A549 (cell line): ENCODE measurements at regions not wholly inside any gene's neighbourhood (a gene's known extent, or its start where the extent isn't known, plus 50 kb on each side); places are given as distances from the start of the nearest gene placed in this dataset.

Source experiments
- ATAC-seq, 2 experiments: fragments of 200-7000 bp in 1 of 2; fragments of >200 bp in 1 of 2; cut with Nextera tagmentation in 1 of 2; cut with Tn5 transposase in 1 of 2; 3 replicates each; pipeline versions ENCODE4 v1.8.0 to v1.9.1; 2018 to 2020; ENCODE audit warnings: mild to moderate bottlenecking in 1 of 2, moderate library complexity in 1 of 2
- CTCF ChIA-PET: fragments of 300-600 bp; sonication (Branson Sonifier 250); formaldehyde crosslinking; extraction: SDS; loops from one replicate; lab custom pipeline; 2021; ENCODE audit warnings: antibody characterized with exemption, inconsistent platforms; lab: Yijun Ruan, JAX
- POLR2A ChIA-PET: fragments of 350-600 bp; formaldehyde crosslinking; extraction: SDS; loops from one replicate; lab custom pipeline; 2021; ENCODE audit warnings: antibody characterized with exemption, inconsistent platforms; lab: Yijun Ruan, JAX
- DNase-seq, 2 experiments: peaks; one replicate each; pipeline versions ENCODE4 v3.0.0 to v3.0.0-alpha.2; 2011 to 2016; ENCODE audit warnings: low read depth in 1 of 2, low spot score in 1 of 2
- FAIRE-seq: peaks from 2 replicates; lab custom pipeline; 2011; peaks lifted over from hg19 to GRCh38; lab: Jason Lieb, UNC
- H3K27ac ChIP-seq, 2 experiments: fragments of >200 bp; sonication (Bioruptor Twin); formaldehyde crosslinking; 3 replicates each; pipeline ENCODE4 v1.5.1; 2016 to 2017
- H3K4me1 ChIP-seq: fragments of >200 bp; sonication (Bioruptor Twin); formaldehyde crosslinking; 3 replicates; pipeline ENCODE4 v1.6.1; 2016
- H3K4me2 ChIP-seq: fragments of >200 bp; sonication (Bioruptor Twin); formaldehyde crosslinking; 3 replicates; pipeline ENCODE4 v1.6.1; 2016
- H3K4me3 ChIP-seq: fragments of >200 bp; sonication (Bioruptor Twin); formaldehyde crosslinking; 3 replicates; pipeline ENCODE4 v1.5.1; 2016
- H3K9me3 ChIP-seq: fragments of >200 bp; sonication (Bioruptor Twin); formaldehyde crosslinking; 3 replicates; pipeline ENCODE4 v1.6.1; 2016
- BHLHE40 ChIP-seq: IDR thresholded peaks from 2 replicates; pipeline ENCODE4 v1.6.1; 2012; ENCODE audit warnings: low read depth, low read length, inconsistent platforms
- CBX8 ChIP-seq: fragments of 200-600 bp; sonication (generic); IDR thresholded peaks from 2 replicates; pipeline ENCODE4 v1.6.1; 2016
- EHF ChIP-seq: fragments of 250-450 bp; sonication (Bioruptor Pico); IDR thresholded peaks from 2 replicates; pipeline ENCODE4 v1.5.0; 2020; ENCODE audit warnings: mild to moderate bottlenecking
- ESRRA ChIP-seq: fragments of 150-350 bp; IDR thresholded peaks from 2 replicates; pipeline ENCODE4 v1.6.1; 2014; ENCODE audit warnings: mild to moderate bottlenecking, low read length, borderline replicate concordance
- FOSB ChIP-seq: fragments of 250-450 bp; sonication (Bioruptor Pico); IDR thresholded peaks from 2 replicates; pipeline ENCODE4 v1.5.0; 2020; ENCODE audit warnings: mild to moderate bottlenecking, moderate library complexity
- HDAC2 ChIP-seq: fragments of 200-600 bp; sonication (generic); IDR thresholded peaks from 2 replicates; pipeline ENCODE4 v1.6.1; 2016
- HEYL ChIP-seq: fragments of 250-450 bp; sonication (Bioruptor Pico); IDR thresholded peaks from 2 replicates; pipeline ENCODE4 v1.8.0; 2021; ENCODE audit warnings: mild to moderate bottlenecking, moderate library complexity
- HOXB13 ChIP-seq: fragments of 250-450 bp; sonication (Bioruptor Pico); IDR thresholded peaks from 2 replicates; pipeline ENCODE4 v1.5.0; 2020; ENCODE audit warnings: low read depth, mild to moderate bottlenecking, moderate library complexity
- HOXB5 ChIP-seq: fragments of 250-450 bp; sonication (Bioruptor Pico); IDR thresholded peaks from 2 replicates; pipeline ENCODE4 v1.5.0; 2020; ENCODE audit warnings: mild to moderate bottlenecking, moderate library complexity
- JUN ChIP-seq, 2 experiments: fragments of >200 bp; sonication (Bioruptor Twin); formaldehyde crosslinking; IDR thresholded peaks; 2 replicates in 1 of 2; 3 replicates in 1 of 2; pipeline ENCODE4 v1.6.1; 2016 to 2017
- JUNB ChIP-seq: fragments of >200 bp; sonication (Bioruptor Twin); formaldehyde crosslinking; IDR thresholded peaks from 2 replicates; pipeline ENCODE4 v1.6.1; 2016
- KDM1A ChIP-seq: fragments of 200-600 bp; sonication (generic); IDR thresholded peaks from 2 replicates; pipeline ENCODE4 v1.6.1; 2016; ENCODE audit warnings: low read depth, mild to moderate bottlenecking
- MAFK ChIP-seq: fragments of 450-650 bp; IDR thresholded peaks from 2 replicates; pipeline ENCODE4 v1.6.1; 2014; ENCODE audit not compliant: partially characterized antibody
- MAZ ChIP-seq: fragments of 150-350 bp; IDR thresholded peaks from 2 replicates; pipeline ENCODE4 v1.6.1; 2014; ENCODE audit warnings: antibody characterized with exemption, low read depth, low read length, borderline replicate concordance
- NFE2L2 ChIP-seq: fragments of 150-350 bp; conservative IDR thresholded peaks from 2 replicates; pipeline ENCODE4 v1.6.1; 2014; ENCODE audit warnings: low read length
- PHF8 ChIP-seq: fragments of 200-600 bp; sonication (generic); IDR thresholded peaks from 2 replicates; pipeline ENCODE4 v1.6.1; 2016; ENCODE audit warnings: low read depth, mild to moderate bottlenecking, antibody characterized with exemption, moderate library complexity, borderline replicate concordance
- POLR2A ChIP-seq: IDR thresholded peaks from 2 replicates; pipeline ENCODE4 v1.6.1; 2012; ENCODE audit warnings: mild to moderate bottlenecking, low read length
- RARB ChIP-seq: fragments of 250-450 bp; sonication (Bioruptor Pico); IDR thresholded peaks from 2 replicates; pipeline ENCODE4 v1.8.0; 2021; ENCODE audit warnings: mild to moderate bottlenecking, moderate library complexity
- RCOR1 ChIP-seq: fragments of 150-350 bp; IDR thresholded peaks from 2 replicates; pipeline ENCODE4 v1.6.1; 2014; ENCODE audit warnings: antibody characterized with exemption, low read length, low read depth
- RNF2 ChIP-seq: fragments of 200-600 bp; sonication (generic); IDR thresholded peaks from 2 replicates; pipeline ENCODE4 v1.6.1; 2016; ENCODE audit warnings: low read depth, mild to moderate bottlenecking, antibody characterized with exemption, moderate library complexity, borderline replicate concordance
- SMC3 ChIP-seq: fragments of >200 bp; sonication (Bioruptor Twin); formaldehyde crosslinking; IDR thresholded peaks from 3 replicates; pipeline ENCODE4 v1.6.1; 2018; ENCODE audit warnings: inconsistent platforms
- TFCP2L1 ChIP-seq: fragments of 250-450 bp; sonication (Bioruptor Pico); IDR thresholded peaks from 2 replicates; pipeline ENCODE4 v1.5.0; 2021; ENCODE audit warnings: mild to moderate bottlenecking
- ZFP36 ChIP-seq: fragments of 450-650 bp; IDR thresholded peaks from 2 replicates; pipeline ENCODE4 v1.6.1; 2014; ENCODE audit warnings: borderline replicate concordance; ENCODE audit not compliant: partially characterized antibody
- ZNF302 ChIP-seq: fragments of 250-450 bp; sonication (Bioruptor Pico); IDR thresholded peaks from 2 replicates; pipeline ENCODE4 v1.9.0; 2021; ENCODE audit warnings: inconsistent platforms, mild to moderate bottlenecking, moderate library complexity
- ZSCAN20 ChIP-seq: fragments of 250-450 bp; sonication (Bioruptor Pico); IDR thresholded peaks from 2 replicates; pipeline ENCODE4 v1.8.0; 2022; ENCODE audit warnings: mild to moderate bottlenecking, moderate library complexity
- WGBS: methylation state at CpG from one replicate; pipeline ENCODE4 v1.1.6; 2017; ENCODE audit errors: missing lambda C conversion rate; 5-methylcytosine and 5-hydroxymethylcytosine counted together
- TF ChIP-seq, protein P1 (sequence below): fragments of >200 bp; sonication (Bioruptor Twin); formaldehyde crosslinking; IDR thresholded peaks from 3 replicates; pipeline ENCODE4 v1.5.1; 2016
- TF ChIP-seq, protein P2 (sequence below): fragments of 450-650 bp; IDR thresholded peaks from 2 replicates; pipeline ENCODE4 v1.6.1; 2014; ENCODE audit warnings: antibody characterized with exemption
- TF ChIP-seq, protein P3 (sequence below): fragments of 150-350 bp; IDR thresholded peaks from 2 replicates; pipeline ENCODE4 v1.6.1; 2014; ENCODE audit warnings: low read depth, mild to moderate bottlenecking, low read length
- TF ChIP-seq, protein P4 (sequence below): IDR thresholded peaks from 2 replicates; pipeline ENCODE4 v1.6.1; 2012
- TF ChIP-seq, protein P5 (sequence below): fragments of 200-600 bp; sonication (generic); IDR thresholded peaks from 2 replicates; pipeline ENCODE4 v1.6.1; 2016; ENCODE audit warnings: antibody characterized with exemption, mild to moderate bottlenecking, moderate library complexity

DNA sequence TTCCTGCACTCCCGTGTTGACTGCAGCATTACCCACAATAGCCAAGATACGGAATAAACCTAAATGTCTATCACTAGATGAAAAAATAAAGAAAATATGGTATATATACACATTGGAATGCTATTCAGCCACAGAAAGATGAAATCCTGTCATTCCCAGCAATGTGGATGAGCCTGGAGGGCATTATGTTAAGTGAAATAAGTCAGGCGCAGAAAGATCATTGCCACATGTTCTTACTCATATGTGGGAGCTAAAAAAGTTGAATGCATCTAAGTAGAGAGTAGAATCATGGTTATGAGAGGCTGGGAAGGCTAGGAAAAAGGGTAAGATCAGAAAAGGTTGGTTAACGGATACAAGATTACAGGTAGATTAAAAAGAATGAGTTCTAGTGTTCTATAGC is 219.1 kb upstream of the MKI67 start:
- WGBS = under 1% methylated on average over 4 of the region's 4 CpGs
- TF ChIP-seq RARB (no peak), BHLHE40 (no peak), ESRRA (no peak), PHF8 (no peak), HOXB13 (CRISPR knock-in tag) (no peak), CBX8 (no peak), ZFP36 (no peak), HDAC2 (no peak), KDM1A (no peak), HOXB5 (CRISPR knock-in tag) (no peak), ZNF302 (CRISPR knock-in tag) (no peak), TFCP2L1 (CRISPR knock-in tag) (no peak), POLR2A (no peak), HEYL (CRISPR knock-in tag) (no peak)
- TF ChIP-seq, protein P1, sequence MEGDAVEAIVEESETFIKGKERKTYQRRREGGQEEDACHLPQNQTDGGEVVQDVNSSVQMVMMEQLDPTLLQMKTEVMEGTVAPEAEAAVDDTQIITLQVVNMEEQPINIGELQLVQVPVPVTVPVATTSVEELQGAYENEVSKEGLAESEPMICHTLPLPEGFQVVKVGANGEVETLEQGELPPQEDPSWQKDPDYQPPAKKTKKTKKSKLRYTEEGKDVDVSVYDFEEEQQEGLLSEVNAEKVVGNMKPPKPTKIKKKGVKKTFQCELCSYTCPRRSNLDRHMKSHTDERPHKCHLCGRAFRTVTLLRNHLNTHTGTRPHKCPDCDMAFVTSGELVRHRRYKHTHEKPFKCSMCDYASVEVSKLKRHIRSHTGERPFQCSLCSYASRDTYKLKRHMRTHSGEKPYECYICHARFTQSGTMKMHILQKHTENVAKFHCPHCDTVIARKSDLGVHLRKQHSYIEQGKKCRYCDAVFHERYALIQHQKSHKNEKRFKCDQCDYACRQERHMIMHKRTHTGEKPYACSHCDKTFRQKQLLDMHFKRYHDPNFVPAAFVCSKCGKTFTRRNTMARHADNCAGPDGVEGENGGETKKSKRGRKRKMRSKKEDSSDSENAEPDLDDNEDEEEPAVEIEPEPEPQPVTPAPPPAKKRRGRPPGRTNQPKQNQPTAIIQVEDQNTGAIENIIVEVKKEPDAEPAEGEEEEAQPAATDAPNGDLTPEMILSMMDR = no peak
- H3K4me2 ChIP-seq = no peak overlapping the region
- H3K4me3 ChIP-seq = no peak overlapping the region
- ChIA-PET CTCF (no interaction called here), POLR2A (no interaction called here)
- H3K9me3 ChIP-seq = no peaks in the 10 kb centered on the region
- ATAC-seq (no peak), DNase-seq (no peak), FAIRE-seq (no peak)
- H3K4me1 ChIP-seq = no peaks in the 10 kb centered on the region
- no peak overlapping the region for H3K27ac ChIP-seq

DNA sequence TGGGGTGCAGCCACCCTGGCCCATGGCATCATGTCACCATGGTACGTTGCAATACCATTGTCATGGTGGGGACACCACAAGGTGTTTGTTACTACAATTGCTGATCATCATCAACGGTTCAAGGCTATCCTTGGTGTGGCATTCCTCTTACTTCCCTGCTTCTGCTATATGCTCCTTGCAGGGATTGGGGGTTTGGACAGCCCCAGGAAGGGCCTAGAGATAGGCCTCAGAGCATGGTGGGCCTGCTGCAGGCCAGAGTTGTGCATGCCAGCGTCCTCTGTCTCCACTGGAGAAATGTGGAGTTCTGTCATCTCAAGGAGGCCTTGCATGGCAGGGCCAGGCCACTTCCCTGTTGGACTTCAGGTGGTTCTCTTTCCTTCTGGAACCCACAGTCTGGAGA is 234.6 kb upstream of the MKI67 start:
- ChIA-PET CTCF (no interaction called here), POLR2A (no interaction called here)
- Histone ChIP-seq H3K9me3 (no peaks in the 10 kb centered on the region), H3K4me1 (no peaks in the 10 kb centered on the region), H3K27ac (no peak overlapping the region), H3K4me3 (no peak overlapping the region), H3K4me2 (no peak overlapping the region)
- ATAC-seq (no peak), DNase-seq (no peak), FAIRE-seq (no peak)
- 0% methylated on average over 3 of the region's 3 CpGs for WGBS
- TF ChIP-seq MAFK = no peak
- TF ChIP-seq SMC3 = no peak
- TF ChIP-seq RNF2 = no peak
- no peak for TF ChIP-seq JUN (IDR thresholded peaks at IDR 0.05)
- no peak for TF ChIP-seq ZSCAN20 (CRISPR knock-in tag)
- TF ChIP-seq JUNB = no peak
- TF ChIP-seq POLR2A = no peak
- TF ChIP-seq, protein P2, sequence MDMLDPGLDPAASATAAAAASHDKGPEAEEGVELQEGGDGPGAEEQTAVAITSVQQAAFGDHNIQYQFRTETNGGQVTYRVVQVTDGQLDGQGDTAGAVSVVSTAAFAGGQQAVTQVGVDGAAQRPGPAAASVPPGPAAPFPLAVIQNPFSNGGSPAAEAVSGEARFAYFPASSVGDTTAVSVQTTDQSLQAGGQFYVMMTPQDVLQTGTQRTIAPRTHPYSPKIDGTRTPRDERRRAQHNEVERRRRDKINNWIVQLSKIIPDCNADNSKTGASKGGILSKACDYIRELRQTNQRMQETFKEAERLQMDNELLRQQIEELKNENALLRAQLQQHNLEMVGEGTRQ = no peak
- TF ChIP-seq CBX8 = no peak
- TF ChIP-seq, protein P3, sequence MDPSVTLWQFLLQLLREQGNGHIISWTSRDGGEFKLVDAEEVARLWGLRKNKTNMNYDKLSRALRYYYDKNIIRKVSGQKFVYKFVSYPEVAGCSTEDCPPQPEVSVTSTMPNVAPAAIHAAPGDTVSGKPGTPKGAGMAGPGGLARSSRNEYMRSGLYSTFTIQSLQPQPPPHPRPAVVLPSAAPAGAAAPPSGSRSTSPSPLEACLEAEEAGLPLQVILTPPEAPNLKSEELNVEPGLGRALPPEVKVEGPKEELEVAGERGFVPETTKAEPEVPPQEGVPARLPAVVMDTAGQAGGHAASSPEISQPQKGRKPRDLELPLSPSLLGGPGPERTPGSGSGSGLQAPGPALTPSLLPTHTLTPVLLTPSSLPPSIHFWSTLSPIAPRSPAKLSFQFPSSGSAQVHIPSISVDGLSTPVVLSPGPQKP = no peak
- TF ChIP-seq FOSB = no peak
- no peak for TF ChIP-seq RCOR1
- TF ChIP-seq, protein P4, sequence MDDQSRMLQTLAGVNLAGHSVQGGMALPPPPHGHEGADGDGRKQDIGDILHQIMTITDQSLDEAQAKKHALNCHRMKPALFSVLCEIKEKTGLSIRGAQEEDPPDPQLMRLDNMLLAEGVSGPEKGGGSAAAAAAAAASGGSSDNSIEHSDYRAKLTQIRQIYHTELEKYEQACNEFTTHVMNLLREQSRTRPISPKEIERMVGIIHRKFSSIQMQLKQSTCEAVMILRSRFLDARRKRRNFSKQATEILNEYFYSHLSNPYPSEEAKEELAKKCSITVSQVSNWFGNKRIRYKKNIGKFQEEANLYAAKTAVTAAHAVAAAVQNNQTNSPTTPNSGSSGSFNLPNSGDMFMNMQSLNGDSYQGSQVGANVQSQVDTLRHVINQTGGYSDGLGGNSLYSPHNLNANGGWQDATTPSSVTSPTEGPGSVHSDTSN = no peak
- TF ChIP-seq MAZ = no peak
- TF ChIP-seq EHF (CRISPR knock-in tag) = no peak
- TF ChIP-seq, protein P5, sequence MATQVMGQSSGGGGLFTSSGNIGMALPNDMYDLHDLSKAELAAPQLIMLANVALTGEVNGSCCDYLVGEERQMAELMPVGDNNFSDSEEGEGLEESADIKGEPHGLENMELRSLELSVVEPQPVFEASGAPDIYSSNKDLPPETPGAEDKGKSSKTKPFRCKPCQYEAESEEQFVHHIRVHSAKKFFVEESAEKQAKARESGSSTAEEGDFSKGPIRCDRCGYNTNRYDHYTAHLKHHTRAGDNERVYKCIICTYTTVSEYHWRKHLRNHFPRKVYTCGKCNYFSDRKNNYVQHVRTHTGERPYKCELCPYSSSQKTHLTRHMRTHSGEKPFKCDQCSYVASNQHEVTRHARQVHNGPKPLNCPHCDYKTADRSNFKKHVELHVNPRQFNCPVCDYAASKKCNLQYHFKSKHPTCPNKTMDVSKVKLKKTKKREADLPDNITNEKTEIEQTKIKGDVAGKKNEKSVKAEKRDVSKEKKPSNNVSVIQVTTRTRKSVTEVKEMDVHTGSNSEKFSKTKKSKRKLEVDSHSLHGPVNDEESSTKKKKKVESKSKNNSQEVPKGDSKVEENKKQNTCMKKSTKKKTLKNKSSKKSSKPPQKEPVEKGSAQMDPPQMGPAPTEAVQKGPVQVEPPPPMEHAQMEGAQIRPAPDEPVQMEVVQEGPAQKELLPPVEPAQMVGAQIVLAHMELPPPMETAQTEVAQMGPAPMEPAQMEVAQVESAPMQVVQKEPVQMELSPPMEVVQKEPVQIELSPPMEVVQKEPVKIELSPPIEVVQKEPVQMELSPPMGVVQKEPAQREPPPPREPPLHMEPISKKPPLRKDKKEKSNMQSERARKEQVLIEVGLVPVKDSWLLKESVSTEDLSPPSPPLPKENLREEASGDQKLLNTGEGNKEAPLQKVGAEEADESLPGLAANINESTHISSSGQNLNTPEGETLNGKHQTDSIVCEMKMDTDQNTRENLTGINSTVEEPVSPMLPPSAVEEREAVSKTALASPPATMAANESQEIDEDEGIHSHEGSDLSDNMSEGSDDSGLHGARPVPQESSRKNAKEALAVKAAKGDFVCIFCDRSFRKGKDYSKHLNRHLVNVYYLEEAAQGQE = no peak
- TF ChIP-seq NFE2L2 = no peak
